ENCODE measurements at regions not wholly inside any gene's neighbourhood (a gene's known extent, or its start where the extent isn't known, plus 50 kb on each side); places are given as distances from the start of the nearest gene placed in this dataset.
"Not testable (repeated sequence)": the region's sequence is repeated elsewhere in the genome, so short reads cannot be mapped to it uniquely, and the experiment has no call there.

DNA sequence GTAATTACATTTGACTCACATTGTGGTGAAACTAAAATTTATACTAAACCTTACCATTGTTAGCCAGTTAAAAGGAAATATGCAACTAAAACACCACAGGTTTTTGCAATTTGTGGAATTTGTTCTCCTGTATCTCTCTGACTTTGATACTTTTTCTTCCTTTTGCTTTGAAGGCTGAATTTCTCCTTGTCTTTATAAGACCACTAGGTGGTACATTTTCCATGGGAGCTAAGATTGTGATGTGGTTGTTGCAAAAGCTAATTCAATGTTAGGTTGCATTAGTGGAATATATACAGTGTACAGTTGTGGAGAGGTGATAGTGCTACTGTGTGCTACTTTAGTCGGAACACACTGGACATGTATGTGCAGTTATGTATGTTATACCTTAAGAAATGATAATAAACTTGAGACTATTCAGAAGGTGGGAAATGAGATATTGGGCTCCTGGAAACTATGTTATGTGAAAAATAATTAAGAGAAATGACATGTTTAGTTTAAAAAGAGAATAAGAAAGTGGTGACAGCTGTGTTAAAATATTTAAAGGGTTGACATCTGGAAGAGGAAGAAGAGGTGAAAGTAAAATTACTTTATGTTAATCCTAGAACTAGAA, 70.3 kb downstream of the ARL9 start:
- Mint-ChIP-seq H3K4me1 (no peaks in the 10 kb centered on the region), H3K9me3 (ENCODE audit: low read depth) (peaks cover 4% of the 10 kb centered on the region), H3K36me3 (ENCODE audit: low read depth) (no peaks in the 10 kb centered on the region), H3K4me3 (no peak overlapping the region), H3K27ac (no peak overlapping the region), H3K27me3 (no peaks in the 10 kb centered on the region)
- DNase-seq (no peak), ATAC-seq (peak; percentile 33)
- intact Hi-C loops (cut with DNase I, micrococcal nuclease) = loop anchor here (1.0 to 5.0 kb wide), 3 partner anchors 76 to 226 kb away; no protein-coding TSS in a partner anchor
- ChIA-PET POLR2A (no interaction called here), CTCF (interaction anchor here (0.6 to 2.6 kb wide), 9 partner anchors 8 to 405 kb away, joined by 3 to 18 read pairs (median 4); no protein-coding TSS in a partner anchor)

DNA sequence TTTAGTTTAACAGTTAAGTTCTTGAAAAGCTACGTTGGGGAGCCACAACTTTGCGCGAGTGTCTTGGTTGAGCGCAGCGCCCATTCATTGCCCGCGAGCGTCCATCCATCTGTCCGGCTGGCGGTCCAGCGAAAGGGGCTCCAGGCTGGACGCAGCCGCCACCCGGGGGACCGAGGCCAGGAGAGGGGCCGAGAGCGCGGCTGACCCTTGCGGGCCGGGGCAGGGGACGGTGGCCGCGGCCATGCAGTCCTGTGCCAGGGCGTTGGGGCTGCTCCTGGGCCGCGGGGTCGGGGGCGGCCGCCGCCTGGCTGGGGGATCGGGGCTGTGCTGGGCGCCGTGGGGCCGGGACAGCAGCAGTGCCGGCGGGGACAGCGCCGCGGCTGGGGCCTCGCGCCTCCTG, 86.8 kb downstream of the ARL9 start:
- H3K9me3 Mint-ChIP-seq (ENCODE audit: low read depth); CTCF ChIA-PET; POLR2A ChIA-PET; H3K27me3 Mint-ChIP-seq; H3K36me3 Mint-ChIP-seq (ENCODE audit: low read depth); H3K4me3 Mint-ChIP-seq; DNase-seq; H3K4me1 Mint-ChIP-seq; H3K27ac Mint-ChIP-seq; intact Hi-C loops (cut with DNase I, micrococcal nuclease); ATAC-seq: not testable (repeated sequence)
